ENCODE measurements at regions not wholly inside any gene's neighbourhood (a gene's known extent, or its start where the extent isn't known, plus 50 kb on each side); places are given as distances from the start of the nearest gene placed in this dataset.
A peak's percentile ranks its signal among the peaks of the same experiment; 100 is the strongest.

DNA sequence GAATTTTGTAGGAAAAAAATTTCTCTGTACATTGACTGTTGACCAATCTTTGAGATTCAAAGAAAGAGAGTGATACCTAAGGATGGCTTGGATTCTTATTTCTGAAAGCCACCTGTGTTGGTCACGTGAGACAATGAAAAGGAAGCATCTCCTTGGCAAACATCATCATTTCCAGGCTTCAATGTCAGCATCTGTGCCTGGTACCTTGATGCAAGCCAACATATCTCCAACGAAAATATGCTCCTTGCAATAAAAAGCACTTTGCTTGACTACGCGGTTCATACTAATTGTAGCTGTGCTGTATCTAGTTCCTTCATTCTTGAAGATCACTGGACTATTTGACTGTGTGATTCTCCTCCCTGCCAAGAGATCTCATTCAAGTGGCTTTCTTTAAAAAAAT lies 503.4 kb upstream of the PSMD7 start:
- Histone ChIP-seq H3K27ac (ENCODE audit: low read depth, low read length) (no peak overlapping the region), H3K4me3 (ENCODE audit: low read length in 3 of 3) (no peak overlapping the region), H3K36me3 (ENCODE audit: control insufficient read depth in 3 of 3, insufficient read depth in 3 of 3, low read length in 3 of 3) (no peaks in the 10 kb centered on the region), H3K27me3 (ENCODE audit: control insufficient read depth in 3 of 3, insufficient read depth in 3 of 3, low read length in 3 of 3) (no peaks in the 10 kb centered on the region), H3K9ac (ENCODE audit: low read depth in 1 of 3, low read length in 3 of 3) (no peak overlapping the region), H3K9me3 (ENCODE audit: control insufficient read depth in 3 of 3, low read length in 3 of 3) (no peaks in the 10 kb centered on the region), H3K4me1 (ENCODE audit: control insufficient read depth in 3 of 3, insufficient read depth in 3 of 3, low read length in 3 of 3) (peaks cover 28 to 44% (median 41%) of the 10 kb centered on the region in 3 donors)

- no peak overlapping the region for H3K9ac ChIP-seq (ENCODE audit: low read depth in 1 of 3, low read length in 3 of 3)
- no peak overlapping the region for H3K27ac ChIP-seq (ENCODE audit: low read depth, low read length)
- H3K4me1 ChIP-seq (ENCODE audit: control insufficient read depth in 3 of 3, insufficient read depth in 3 of 3, low read length in 3 of 3), result peaks cover 26 to 40% (median 39%) of the 10 kb centered on the region in 3 donors
- H3K9me3 ChIP-seq (ENCODE audit: control insufficient read depth in 3 of 3, low read length in 3 of 3), result no peaks in the 10 kb centered on the region
- no peaks in the 10 kb centered on the region for H3K27me3 ChIP-seq (ENCODE audit: control insufficient read depth in 3 of 3, insufficient read depth in 3 of 3, low read length in 3 of 3)
- no peaks in the 10 kb centered on the region for H3K36me3 ChIP-seq (ENCODE audit: control insufficient read depth in 3 of 3, insufficient read depth in 3 of 3, low read length in 3 of 3)
- H3K4me3 ChIP-seq (ENCODE audit: low read length in 3 of 3), result peak overlapping the region in 1 of 3 donors; percentile 18
Measured at GRCh38 chr16:73792199-73793020, 504.2 kb upstream of the PSMD7 start.

DNA sequence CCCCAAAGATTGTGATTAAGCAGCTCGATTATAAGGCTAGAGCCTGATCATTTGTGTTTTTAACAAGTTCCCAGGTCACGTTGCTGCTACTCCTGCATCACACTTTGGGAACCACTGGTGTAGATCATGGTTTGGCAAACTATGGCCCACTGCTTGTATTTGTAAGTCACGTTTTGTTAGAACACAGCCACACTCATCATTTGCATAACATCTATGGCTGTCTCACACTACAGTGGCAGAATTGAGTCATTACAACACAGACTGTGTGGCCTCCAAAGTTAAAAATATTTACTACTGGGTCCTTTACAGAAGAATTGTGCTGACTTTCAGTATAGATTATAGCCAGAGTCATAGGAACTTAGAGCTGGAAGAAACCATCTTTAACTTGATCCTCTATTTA lies 515.3 kb upstream of the PSMD7 start:
- H3K27me3 ChIP-seq (ENCODE audit: control insufficient read depth in 3 of 3, insufficient read depth in 3 of 3, low read length in 3 of 3), result no peaks in the 10 kb centered on the region
- H3K9ac ChIP-seq (ENCODE audit: low read depth in 1 of 3, low read length in 3 of 3), result no peak overlapping the region
- H3K4me3 ChIP-seq (ENCODE audit: low read length in 3 of 3), result no peak overlapping the region
- no peaks in the 10 kb centered on the region for H3K9me3 ChIP-seq (ENCODE audit: control insufficient read depth in 3 of 3, low read length in 3 of 3)
- no peaks in the 10 kb centered on the region for H3K36me3 ChIP-seq (ENCODE audit: control insufficient read depth in 3 of 3, insufficient read depth in 3 of 3, low read length in 3 of 3)
- H3K27ac ChIP-seq (ENCODE audit: low read depth, low read length), result no peak overlapping the region
- H3K4me1 ChIP-seq (ENCODE audit: control insufficient read depth in 3 of 3, insufficient read depth in 3 of 3, low read length in 3 of 3), result no peaks in the 10 kb centered on the region

DNA sequence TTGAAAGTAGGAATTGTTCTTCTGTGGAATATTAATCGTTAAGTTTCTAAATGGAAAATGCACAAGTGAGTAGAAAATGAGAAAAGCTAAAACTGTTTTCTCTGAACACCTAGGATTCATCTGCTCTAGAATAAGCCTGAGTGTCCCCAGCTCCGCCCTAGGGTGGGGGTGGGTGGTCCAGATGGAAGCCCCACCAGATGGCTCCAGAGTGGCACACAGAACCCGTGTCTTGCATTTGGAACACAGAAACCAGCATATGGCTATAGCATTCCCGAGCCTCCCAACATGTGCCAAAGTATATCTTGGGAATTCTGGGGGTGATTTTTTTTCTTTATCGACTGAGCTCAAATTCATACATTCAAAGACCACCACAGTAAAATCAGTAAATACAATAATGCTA lies 517.7 kb upstream of the PSMD7 start:
- Histone ChIP-seq H3K27me3 (ENCODE audit: control insufficient read depth in 3 of 3, insufficient read depth in 3 of 3, low read length in 3 of 3) (no peaks in the 10 kb centered on the region), H3K9me3 (ENCODE audit: control insufficient read depth in 3 of 3, low read length in 3 of 3) (no peaks in the 10 kb centered on the region), H3K27ac (ENCODE audit: low read depth, low read length) (no peak overlapping the region), H3K9ac (ENCODE audit: low read depth in 1 of 3, low read length in 3 of 3) (no peak overlapping the region), H3K4me3 (ENCODE audit: low read length in 3 of 3) (no peak overlapping the region), H3K36me3 (ENCODE audit: control insufficient read depth in 3 of 3, insufficient read depth in 3 of 3, low read length in 3 of 3) (no peaks in the 10 kb centered on the region), H3K4me1 (ENCODE audit: control insufficient read depth in 3 of 3, insufficient read depth in 3 of 3, low read length in 3 of 3) (no peaks in the 10 kb centered on the region)

DNA sequence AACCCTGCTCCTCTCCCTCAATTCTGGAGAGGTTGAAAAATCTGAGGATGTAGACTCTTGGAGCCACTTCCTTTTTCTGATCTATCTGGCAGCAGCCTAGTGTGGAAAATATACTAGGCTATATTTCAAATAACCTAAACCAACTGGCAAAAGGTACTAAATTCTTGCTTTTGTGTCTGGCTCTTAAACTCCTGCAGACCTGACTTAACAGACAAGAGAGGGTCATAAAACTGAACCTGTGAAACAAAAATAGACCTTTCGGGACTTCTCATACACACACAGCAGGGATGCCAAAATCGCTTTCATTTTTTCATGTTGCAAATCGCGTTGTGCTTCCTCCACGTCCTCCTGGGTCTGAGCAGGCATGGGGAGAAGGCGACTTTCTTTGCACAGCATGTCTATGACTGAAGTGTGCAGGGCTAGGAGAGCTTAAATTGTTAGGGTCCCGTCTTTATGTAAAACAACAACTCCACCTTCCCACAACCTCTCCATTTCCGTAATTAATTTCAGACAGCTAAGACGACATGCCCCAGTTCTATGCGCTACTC lies 520.7 kb upstream of the PSMD7 start:
- Histone ChIP-seq H3K4me1 (ENCODE audit: control insufficient read depth in 3 of 3, insufficient read depth in 3 of 3, low read length in 3 of 3) (no peaks in the 10 kb centered on the region), H3K27me3 (ENCODE audit: control insufficient read depth in 3 of 3, insufficient read depth in 3 of 3, low read length in 3 of 3) (no peaks in the 10 kb centered on the region), H3K4me3 (ENCODE audit: low read length in 3 of 3) (peak overlapping the region in 1 of 3 donors; percentile 69), H3K27ac (ENCODE audit: low read depth, low read length) (no peak overlapping the region), H3K9me3 (ENCODE audit: control insufficient read depth in 3 of 3, low read length in 3 of 3) (no peaks in the 10 kb centered on the region), H3K9ac (ENCODE audit: low read depth in 1 of 3, low read length in 3 of 3) (no peak overlapping the region), H3K36me3 (ENCODE audit: control insufficient read depth in 3 of 3, insufficient read depth in 3 of 3, low read length in 3 of 3) (no peaks in the 10 kb centered on the region)

GRCh38 chr16:73771196-73772064 lies 525.2 kb upstream of the PSMD7 start:
- Histone ChIP-seq H3K27me3 (ENCODE audit: control insufficient read depth in 3 of 3, insufficient read depth in 3 of 3, low read length in 3 of 3) (no peaks in the 10 kb centered on the region), H3K27ac (ENCODE audit: low read depth, low read length) (no peak overlapping the region), H3K9me3 (ENCODE audit: control insufficient read depth in 3 of 3, low read length in 3 of 3) (no peaks in the 10 kb centered on the region), H3K36me3 (ENCODE audit: control insufficient read depth in 3 of 3, insufficient read depth in 3 of 3, low read length in 3 of 3) (no peaks in the 10 kb centered on the region), H3K4me3 (ENCODE audit: low read length in 3 of 3) (no peak overlapping the region), H3K9ac (ENCODE audit: low read depth in 1 of 3, low read length in 3 of 3) (no peak overlapping the region), H3K4me1 (ENCODE audit: control insufficient read depth in 3 of 3, insufficient read depth in 3 of 3, low read length in 3 of 3) (no peaks in the 10 kb centered on the region)

DNA sequence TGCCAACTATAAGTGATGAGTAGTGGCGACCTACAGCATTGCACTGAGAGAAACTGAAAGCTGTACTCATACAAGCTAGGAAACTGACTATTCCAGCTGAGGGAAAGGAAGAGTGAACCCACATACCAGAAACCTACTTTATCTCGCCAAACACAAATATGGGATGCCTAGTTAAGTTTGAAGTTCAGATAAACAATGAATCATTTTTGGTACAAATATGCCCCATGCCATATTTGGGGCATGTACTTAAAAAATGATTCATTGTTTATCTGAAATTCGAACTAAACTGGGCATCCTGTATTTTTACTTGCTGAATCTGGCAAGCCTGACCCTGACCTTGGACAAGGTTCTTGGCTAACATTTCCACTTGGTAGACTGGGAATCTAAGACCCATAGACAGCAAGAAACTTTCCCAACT lies 527.8 kb upstream of the PSMD7 start:
- no peaks in the 10 kb centered on the region for H3K36me3 ChIP-seq (ENCODE audit: control insufficient read depth in 3 of 3, insufficient read depth in 3 of 3, low read length in 3 of 3)
- H3K4me1 ChIP-seq (ENCODE audit: control insufficient read depth in 3 of 3, insufficient read depth in 3 of 3, low read length in 3 of 3), result no peaks in the 10 kb centered on the region
- no peak overlapping the region for H3K27ac ChIP-seq (ENCODE audit: low read depth, low read length)
- H3K9ac ChIP-seq (ENCODE audit: low read depth in 1 of 3, low read length in 3 of 3), result no peak overlapping the region
- H3K4me3 ChIP-seq (ENCODE audit: low read length in 3 of 3), result no peak overlapping the region
- no peaks in the 10 kb centered on the region for H3K9me3 ChIP-seq (ENCODE audit: control insufficient read depth in 3 of 3, low read length in 3 of 3)
- no peaks in the 10 kb centered on the region for H3K27me3 ChIP-seq (ENCODE audit: control insufficient read depth in 3 of 3, insufficient read depth in 3 of 3, low read length in 3 of 3)

DNA sequence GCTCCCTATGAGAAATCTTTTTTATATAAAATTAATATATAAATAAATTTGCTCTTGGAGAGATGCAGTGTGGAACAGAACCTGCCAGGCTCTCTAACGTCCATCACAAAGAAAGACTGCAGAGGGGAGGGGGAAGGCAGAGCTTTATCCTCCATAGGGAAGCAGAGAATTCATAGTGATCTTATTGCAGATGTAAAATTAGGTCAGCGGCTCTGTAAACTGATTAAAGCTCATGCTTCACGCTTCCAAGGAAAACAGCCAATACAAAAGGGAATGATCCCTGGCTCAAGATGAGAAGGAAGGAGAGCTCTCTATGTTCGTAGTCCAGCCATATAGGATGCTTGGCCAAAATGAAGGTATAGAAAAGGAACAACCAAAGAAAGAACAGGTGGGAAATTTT lies 532.3 kb upstream of the PSMD7 start:
- Histone ChIP-seq H3K4me1 (ENCODE audit: control insufficient read depth in 3 of 3, insufficient read depth in 3 of 3, low read length in 3 of 3) (no peaks in the 10 kb centered on the region), H3K36me3 (ENCODE audit: control insufficient read depth in 3 of 3, insufficient read depth in 3 of 3, low read length in 3 of 3) (no peaks in the 10 kb centered on the region), H3K27me3 (ENCODE audit: control insufficient read depth in 3 of 3, insufficient read depth in 3 of 3, low read length in 3 of 3) (no peaks in the 10 kb centered on the region), H3K9me3 (ENCODE audit: control insufficient read depth in 3 of 3, low read length in 3 of 3) (no peaks in the 10 kb centered on the region), H3K4me3 (ENCODE audit: low read length in 3 of 3) (no peak overlapping the region), H3K27ac (ENCODE audit: low read depth, low read length) (no peak overlapping the region), H3K9ac (ENCODE audit: low read depth in 1 of 3, low read length in 3 of 3) (no peak overlapping the region)

DNA sequence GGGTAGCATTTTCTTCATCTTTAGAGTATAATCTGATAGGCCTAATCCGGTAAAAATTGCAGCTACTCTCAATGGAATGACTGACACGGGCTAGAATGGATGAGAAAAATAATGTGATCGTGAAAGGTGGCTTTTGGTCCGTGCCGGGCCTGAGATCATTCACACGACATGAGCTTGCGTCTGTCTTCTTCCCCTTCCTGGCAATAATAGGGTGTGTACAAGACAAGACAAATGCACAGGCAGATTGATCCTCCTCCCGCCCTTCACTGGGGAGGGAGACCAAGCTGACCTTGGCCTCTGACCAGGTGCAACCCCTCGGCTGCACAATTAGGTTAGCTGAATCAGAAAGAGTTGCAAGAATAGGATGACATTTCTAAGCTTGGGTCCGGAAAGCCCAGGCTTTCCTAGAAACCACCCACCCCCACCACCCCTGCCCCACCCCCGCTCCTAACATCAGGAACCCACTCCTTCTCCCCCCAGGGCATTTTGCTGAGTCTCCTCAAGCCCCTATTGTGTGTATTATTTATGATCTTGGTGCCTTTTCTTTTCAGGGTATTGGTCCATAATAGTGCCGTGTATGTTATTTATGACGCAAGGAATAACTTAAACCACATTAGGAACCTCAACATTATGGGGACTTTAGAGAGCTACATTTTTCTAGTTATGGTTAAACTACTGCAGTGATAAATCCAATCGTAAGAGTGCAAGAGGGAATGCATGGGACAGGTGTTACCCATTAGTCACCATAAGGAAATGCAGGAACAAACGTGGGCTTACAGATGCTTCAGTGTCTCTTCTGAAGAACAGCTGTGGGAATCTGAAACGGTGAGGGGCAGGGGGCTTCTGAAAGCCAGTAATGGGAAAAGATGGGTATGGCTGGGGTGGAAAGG lies 540.1 kb upstream of the PSMD7 start:
- no peak overlapping the region for H3K4me3 ChIP-seq (ENCODE audit: low read length in 3 of 3)
- no peaks in the 10 kb centered on the region for H3K27me3 ChIP-seq (ENCODE audit: control insufficient read depth in 3 of 3, insufficient read depth in 3 of 3, low read length in 3 of 3)
- no peaks in the 10 kb centered on the region for H3K4me1 ChIP-seq (ENCODE audit: control insufficient read depth in 3 of 3, insufficient read depth in 3 of 3, low read length in 3 of 3)
- H3K27ac ChIP-seq (ENCODE audit: low read depth, low read length), result no peak overlapping the region
- H3K36me3 ChIP-seq (ENCODE audit: control insufficient read depth in 3 of 3, insufficient read depth in 3 of 3, low read length in 3 of 3), result no peaks in the 10 kb centered on the region
- H3K9me3 ChIP-seq (ENCODE audit: control insufficient read depth in 3 of 3, low read length in 3 of 3), result no peaks in the 10 kb centered on the region
- no peak overlapping the region for H3K9ac ChIP-seq (ENCODE audit: low read depth in 1 of 3, low read length in 3 of 3)

Measured in skeletal muscle tissue (tissue), 3 donors.